GM12891 (cell line): ENCODE measurements at regions not wholly inside any gene's neighbourhood (a gene's known extent, or its start where the extent isn't known, plus 50 kb on each side); places are given as distances from the start of the nearest gene placed in this dataset.

ENCODE experiments used
- POLR2A ChIP-seq: IDR thresholded peaks from 2 replicates; pipeline ENCODE4 v1.6.1; 2011; ENCODE audit warnings: low read depth, low read length, control low read depth
- POLR2AphosphoS5 ChIP-seq: IDR thresholded peaks from 2 replicates; pipeline ENCODE4 v1.6.1; 2011; ENCODE audit warnings: low read depth, low read length, control low read depth
- POU2F2 ChIP-seq: IDR thresholded peaks from 2 replicates; pipeline ENCODE4 v1.6.1; 2011; ENCODE audit warnings: low read depth, mild to moderate bottlenecking, control low read depth, low read length, moderate library complexity
- SPI1 ChIP-seq: IDR thresholded peaks from 2 replicates; pipeline ENCODE4 v1.6.1; 2011; ENCODE audit warnings: low read depth, low read length, control low read depth
- TAF1 ChIP-seq: IDR thresholded peaks from 2 replicates; pipeline ENCODE4 v1.6.1; 2011; ENCODE audit warnings: low read depth, low read length, control low read depth

GRCh38 chr6:14701946-14702345 is 543.9 kb upstream of the JARID2 start:
- no peak for TF ChIP-seq POLR2A
- no peak for TF ChIP-seq TAF1
- no peak for TF ChIP-seq POLR2AphosphoS5
- TF ChIP-seq POU2F2 = no peak
- no peak for TF ChIP-seq SPI1
